Psoas muscle (tissue), 7 donors: ENCODE measurements at regions not wholly inside any gene's neighbourhood (a gene's known extent, or its start where the extent isn't known, plus 50 kb on each side); places are given as distances from the start of the nearest gene placed in this dataset.

ENCODE experiments used
- ATAC-seq, 4 donors: fragments of 200-7000 bp; cut with Tn5 transposase; one replicate each; pipeline ENCODE4 v1.9.1; 2020; ENCODE audit warnings: moderate library complexity in 3 of 4, mild to moderate bottlenecking in 2 of 4
- DNase-seq, 2 donors: peaks; one replicate each; pipeline ENCODE4 v3.0.0-alpha.2; 2020
- H3K27ac ChIP-seq: fragments of 200-600 bp; one replicate; pipeline ENCODE4 v1.8.0; 2022
- H3K27me3 ChIP-seq, 3 donors: fragments of 200-600 bp in 1 of 3; one replicate each; pipeline versions ENCODE4 v1.6.1 to v1.8.0; 2013 to 2022; ENCODE audit warnings: low read length in 2 of 3, mild to moderate bottlenecking in 2 of 3, moderate library complexity in 1 of 3; ENCODE audit not compliant: insufficient read depth in 3 of 3
- H3K36me3 ChIP-seq, 2 donors: fragments of 200-600 bp in 1 of 2; one replicate each; pipeline versions ENCODE4 v1.6.1 to v1.8.0; 2013 to 2022; ENCODE audit warnings: low read depth in 1 of 2, mild to moderate bottlenecking in 1 of 2, moderate library complexity in 1 of 2; ENCODE audit not compliant: insufficient read depth in 1 of 2
- H3K4me1 ChIP-seq: fragments of 200-600 bp; one replicate; pipeline ENCODE4 v1.8.0; 2022
- H3K4me3 ChIP-seq: fragments of 200-600 bp; one replicate; pipeline ENCODE4 v1.8.0; 2022; ENCODE audit warnings: mild to moderate bottlenecking
- H3K9me3 ChIP-seq: fragments of 200-600 bp; one replicate; pipeline ENCODE4 v1.8.0; 2022
- CTCF ChIP-seq: fragments of 200-600 bp; IDR thresholded peaks from one replicate; pipeline ENCODE4 v1.8.0; 2022; ENCODE audit warnings: antibody characterized with exemption
- WGBS, 3 donors: extraction: QIAGEN DNeasy Blood & Tissue Kit; methylation state at CpG; one replicate each; pipeline versions ENCODE4 v1.1.6 to v1.1.7; 2013; 5-methylcytosine and 5-hydroxymethylcytosine counted together
- intact Hi-C, 2 donors: fragments of 100-400 bp; cut with DNase I; formaldehyde crosslinking; loops; one replicate each; pipeline versions ENCODE4 v1.11.0 to v1.14.2; 2022
- donor health status: healthy with polysubstance abuse.
- donor health status: DM: no; HTN: no; CAD: no; lungs with moderate emphysema.
- donor health status: Bipolar disorder and iron deficiency.
- donor health status: healthy.
- donor health status: DM: yes; HTN: yes; CAD: no.
- donor health status: DM: no; HTN: no; CAD: no.
- donor health status: DM: yes; HTN: yes; CAD: no.

- 66 to 89% (median 71%) methylated on average over 1 of the region's 1 CpG for WGBS, 3 donors
- no peak for TF ChIP-seq CTCF
- Histone ChIP-seq H3K9me3 (no peaks in the 10 kb centered on the region), H3K36me3 (no peaks in the 10 kb centered on the region), H3K4me1 (no peaks in the 10 kb centered on the region), H3K27ac (no peak overlapping the region), H3K27me3 (no peaks in the 10 kb centered on the region), H3K4me3 (no peak overlapping the region)
- ATAC-seq (no peak), DNase-seq (no peak)
- intact Hi-C loops = loop anchor here in 1 of 2 donors (10.0 kb wide), 1 partner anchor 190 kb away; the partner anchor contains the start of gene COL3A1
Observed at GRCh38 chr2:188784269-188784762, 189.9 kb upstream of the COL3A1 start.

GRCh38 chr2:188785061-188785460 lies 189.1 kb upstream of the COL3A1 start:
- no peaks in the 10 kb centered on the region for H3K9me3 ChIP-seq
- H3K27me3 ChIP-seq = no peaks in the 10 kb centered on the region
- DNase-seq (no peak), ATAC-seq (no peak)
- intact Hi-C loops = loop anchor here in 1 of 2 donors (10.0 kb wide), 1 partner anchor 190 kb away; the partner anchor contains the start of gene COL3A1
- H3K36me3 ChIP-seq = no peaks in the 10 kb centered on the region
- H3K4me1 ChIP-seq = no peaks in the 10 kb centered on the region
- WGBS, 3 donors = 84 to 92% (median 89%) methylated on average over 2 of the region's 2 CpGs
- no peak for TF ChIP-seq CTCF
- H3K27ac ChIP-seq = no peak overlapping the region
- H3K4me3 ChIP-seq = no peak overlapping the region

GRCh38 chr2:188785490-188785889 lies 188.7 kb upstream of the COL3A1 start:
- TF ChIP-seq CTCF = no peak
- Histone ChIP-seq H3K36me3 (no peaks in the 10 kb centered on the region), H3K27ac (peak overlapping the region; percentile 13), H3K4me1 (no peaks in the 10 kb centered on the region), H3K9me3 (no peaks in the 10 kb centered on the region), H3K27me3 (no peaks in the 10 kb centered on the region), H3K4me3 (no peak overlapping the region)
- intact Hi-C loops = loop anchor here in 1 of 2 donors (10.0 kb wide), 1 partner anchor 189 kb away; the partner anchor contains the start of gene COL3A1
- 42 to 67% (median 52%) methylated on average over 6 of the region's 6 CpGs for WGBS, 3 donors
- DNase-seq (no peak), ATAC-seq (peak in 1 of 4 donors; percentile 23)

- whole genome bisulfite sequencing, 3 donors = 23 to 32% (median 24%) methylated on average over 3 of the region's 3 CpGs
- H3K4me3 ChIP-seq = peak overlapping the region; percentile 16
- no peaks in the 10 kb centered on the region for H3K4me1 ChIP-seq
- no peaks in the 10 kb centered on the region for H3K36me3 ChIP-seq
- H3K27ac ChIP-seq = peak overlapping the region; percentile 64
- peak in 3 of 4 donors; percentile 43 to 72 (median 44) for ATAC-seq
- intact Hi-C loops = loop anchor here in 1 of 2 donors (10.0 kb wide), 1 partner anchor 188 kb away; the partner anchor contains the start of gene COL3A1
- H3K9me3 ChIP-seq = no peaks in the 10 kb centered on the region
- DNase-seq = no peak
- TF ChIP-seq CTCF = no peak
- H3K27me3 ChIP-seq = no peaks in the 10 kb centered on the region
Observed at GRCh38 chr2:188786368-188786841, 187.8 kb upstream of the COL3A1 start.
